Lower leg skin (tissue), 3 donors: ENCODE measurements at regions not wholly inside any gene's neighbourhood (a gene's known extent, or its start where the extent isn't known, plus 50 kb on each side); places are given as distances from the start of the nearest gene placed in this dataset.

Source experiments
- CTCF ChIP-seq, 3 donors: fragments of 450-650 bp; IDR thresholded peaks; one replicate each; pipeline ENCODE4 v1.5.1; 2016; ENCODE audit warnings: antibody characterized with exemption in 3 of 3, mild to moderate bottlenecking in 3 of 3, moderate library complexity in 2 of 3
- POLR2A ChIP-seq, 2 donors: fragments of 450-650 bp; IDR thresholded peaks; one replicate each; pipeline ENCODE4 v1.6.1; 2016 to 2017; ENCODE audit warnings: antibody characterized with exemption in 2 of 2, mild to moderate bottlenecking in 1 of 2, moderate library complexity in 1 of 2

- no peak for TF ChIP-seq CTCF (IDR thresholded peaks at IDR 0.05)
- no peak for TF ChIP-seq POLR2A (IDR thresholded peaks at IDR 0.05)
Observed at GRCh38 chr22:26933105-26933590, 275.8 kb downstream of the MIAT start.
